HepG2 (cell line): ENCODE measurements at regions not wholly inside any gene's neighbourhood (a gene's known extent, or its start where the extent isn't known, plus 50 kb on each side); places are given as distances from the start of the nearest gene placed in this dataset.

Experiments
- ATAC-seq: fragments of 200-7000 bp; cut with Tn5 transposase; 3 replicates; pipeline ENCODE4 v1.9.1; 2020; ENCODE audit warnings: mild to moderate bottlenecking, moderate library complexity
- BruUV-seq: library from RNA; stranded (reverse); fragments of 400-500 nt; replicated peaks from 2 replicates; lab custom pipeline; 2021; lab: Mats Ljungman, UMichigan
- CTCF ChIA-PET: fragments of 300-600 bp; formaldehyde crosslinking; extraction: SDS; loops from one replicate; lab custom pipeline; 2021; ENCODE audit warnings: low total read pairs, inconsistent platforms, low intra/inter-chr PET ratio; lab: Yijun Ruan, JAX
- POLR2A ChIA-PET: fragments of 350-600 bp; sonication (Branson Sonifier 250); formaldehyde crosslinking; loops from one replicate; lab custom pipeline; 2020; ENCODE audit warnings: antibody characterized with exemption, inconsistent platforms; lab: Yijun Ruan, JAX
- DNase-seq: peaks from one replicate; pipeline ENCODE4 v3.0.0-alpha.2; 2015; ENCODE audit warnings: low spot score
- FAIRE-seq: peaks from 3 replicates; lab custom pipeline; 2011; peaks lifted over from hg19 to GRCh38; lab: Jason Lieb, UNC
- H2AFZ ChIP-seq: one replicate; pipeline ENCODE4 v1.6.1; 2011; ENCODE audit warnings: low read length, inconsistent platforms
- H3K27ac ChIP-seq: fragments of 300-600 bp; 3 replicates; pipeline ENCODE4 v1.8.0; 2011; ENCODE audit warnings: mixed run types, mild to moderate bottlenecking, mixed read lengths, low read length, inconsistent platforms; ENCODE audit not compliant: insufficient read depth; ENCODE audit errors: extremely low read length
- H3K27me3 ChIP-seq, 2 experiments: fragments of 200-600 bp in 1 of 2; 2 replicates in 1 of 2; 3 replicates in 1 of 2; pipeline versions ENCODE4 v1.6.0 to v1.8.0; 2011; ENCODE audit warnings: low read length in 2 of 2, mild to moderate bottlenecking in 2 of 2, moderate library complexity in 2 of 2, inconsistent platforms in 1 of 2; ENCODE audit not compliant: insufficient read depth in 2 of 2, control insufficient read depth in 1 of 2
- H3K36me3 ChIP-seq, 2 experiments: fragments of 200-600 bp in 1 of 2; replicated peaks in 1 of 2; 2 replicates in 1 of 2; 3 replicates in 1 of 2; pipeline versions ENCODE4 v1.5.1 to v1.8.0; 2011; ENCODE audit warnings: low read length in 2 of 2, inconsistent platforms in 1 of 2; ENCODE audit not compliant: insufficient read depth in 2 of 2, control insufficient read depth in 1 of 2
- H3K4me1 ChIP-seq: 2 replicates; pipeline ENCODE4 v1.5.1; 2012; ENCODE audit warnings: low read length, inconsistent platforms; ENCODE audit not compliant: insufficient read depth
- H3K4me2 ChIP-seq: 2 replicates; pipeline ENCODE4 v1.6.0; 2011; ENCODE audit warnings: low read depth, low read length, inconsistent platforms
- H3K4me3 ChIP-seq, 3 experiments: fragments of 200-600 bp in 1 of 3; sonication (generic), shearing (Covaris generic) in 1 of 3; replicated peaks in 1 of 3; 2 replicates each; pipeline ENCODE4 v1.5.1; 2011 to 2016; ENCODE audit warnings: low read length in 3 of 3, inconsistent platforms in 2 of 3, low read depth in 2 of 3, mild to moderate bottlenecking in 2 of 3, control low read depth in 1 of 3, mixed read lengths in 1 of 3; ENCODE audit not compliant: insufficient read depth in 1 of 3
- H3K79me2 ChIP-seq: one replicate; pipeline ENCODE4 v1.6.1; 2011; ENCODE audit warnings: low read length, inconsistent platforms; ENCODE audit not compliant: insufficient read depth
- H3K9ac ChIP-seq: 2 replicates; pipeline ENCODE4 v1.6.0; 2011; ENCODE audit warnings: mild to moderate bottlenecking, low read depth, low read length, inconsistent platforms; ENCODE audit not compliant: insufficient read depth
- H3K9me3 ChIP-seq: 2 replicates; pipeline ENCODE4 v1.5.1; 2012; ENCODE audit warnings: mild to moderate bottlenecking, low read length
- H4K20me1 ChIP-seq: 2 replicates; pipeline ENCODE4 v1.6.0; 2011; ENCODE audit warnings: inconsistent platforms, mild to moderate bottlenecking, low read length, moderate library complexity; ENCODE audit not compliant: insufficient read depth
- AGO1 ChIP-seq: fragments of 200-400 bp; formaldehyde crosslinking; IDR thresholded peaks from 2 replicates; pipeline ENCODE4 v1.6.1; 2017; ENCODE audit warnings: mild to moderate bottlenecking, low read depth, low read length, moderate library complexity; ENCODE audit not compliant: poor library complexity, severe bottlenecking
- ARID3A ChIP-seq: IDR thresholded peaks from 2 replicates; pipeline ENCODE4 v1.6.1; 2012; ENCODE audit warnings: low read depth, low read length, improper control_type of control experiment
- ATF7-NPFF ChIP-seq: sonication (generic); formaldehyde crosslinking; IDR thresholded peaks from 2 replicates; pipeline ENCODE4 v1.8.1; 2023; ENCODE audit warnings: mild to moderate bottlenecking, low read depth, missing genetic modification reagents, moderate library complexity
- HNRNPK ChIP-seq: fragments of 200-400 bp; formaldehyde crosslinking; IDR thresholded peaks from 2 replicates; pipeline ENCODE4 v1.6.1; 2018; ENCODE audit warnings: low read length, low read depth, moderate library complexity, mild to moderate bottlenecking; ENCODE audit not compliant: poor library complexity, severe bottlenecking
- LCORL ChIP-seq, 2 experiments: fragments of 450-650 bp in 1 of 2; sonication (generic) in 1 of 2; formaldehyde crosslinking in 1 of 2; IDR thresholded peaks; 2 replicates each; pipeline versions ENCODE4 v1.5.0 to v1.6.1; 2017 to 2020; ENCODE audit warnings: antibody characterized with exemption in 1 of 2, missing genetic modification reagents in 1 of 2
- MAFG ChIP-seq: sonication (generic); formaldehyde crosslinking; IDR thresholded peaks from 2 replicates; pipeline ENCODE4 v1.5.1; 2020; ENCODE audit warnings: mild to moderate bottlenecking, missing genetic modification reagents
- NCOR1 ChIP-seq: fragments of 200-600 bp; sonication (generic); IDR thresholded peaks from 2 replicates; pipeline ENCODE4 v1.7.0; 2017; ENCODE audit warnings: antibody characterized with exemption, low read length, borderline replicate concordance
- NFKB2 ChIP-seq: sonication (generic); formaldehyde crosslinking; IDR thresholded peaks from 2 replicates; pipeline ENCODE4 v1.4.0; 2020; ENCODE audit warnings: missing genetic modification reagents, borderline replicate concordance
- NFYB ChIP-seq: sonication (generic); formaldehyde crosslinking; IDR thresholded peaks from 2 replicates; pipeline ENCODE4 v1.4.0; 2020; ENCODE audit warnings: missing genetic modification reagents
- REL ChIP-seq: sonication (generic); formaldehyde crosslinking; conservative IDR thresholded peaks from 2 replicates; pipeline ENCODE4 v1.8.0; 2022; ENCODE audit warnings: mild to moderate bottlenecking, missing genetic modification reagents, moderate library complexity
- TRAFD1 ChIP-seq: sonication (generic); formaldehyde crosslinking; IDR thresholded peaks from 2 replicates; pipeline ENCODE4 v1.5.1; 2020; ENCODE audit warnings: missing genetic modification reagents, mild to moderate bottlenecking, borderline replicate concordance
- ZKSCAN5 ChIP-seq: sonication (generic); formaldehyde crosslinking; IDR thresholded peaks from 2 replicates; pipeline ENCODE4 v1.5.1; 2020; ENCODE audit warnings: mild to moderate bottlenecking, missing genetic modification reagents
- ZNF292 ChIP-seq: sonication (generic); formaldehyde crosslinking; IDR thresholded peaks from 2 replicates; pipeline ENCODE4 v1.8.1; 2022; ENCODE audit warnings: mild to moderate bottlenecking, low read depth, missing genetic modification reagents, borderline replicate concordance
- ZNF619 ChIP-seq: sonication (generic); formaldehyde crosslinking; IDR thresholded peaks from 2 replicates; pipeline ENCODE4 v1.4.0; 2020; ENCODE audit warnings: mild to moderate bottlenecking, missing genetic modification reagents
- ZNF839 ChIP-seq: sonication (generic); formaldehyde crosslinking; IDR thresholded peaks from 2 replicates; pipeline ENCODE4 v1.4.0; 2020; ENCODE audit warnings: missing genetic modification reagents, mild to moderate bottlenecking, borderline replicate concordance
- ZSCAN9 ChIP-seq: IDR thresholded peaks from 2 replicates; pipeline ENCODE4 v1.6.1; 2016; ENCODE audit warnings: borderline replicate concordance
- WGBS: methylation state at CpG from one replicate; pipeline ENCODE4 v1.1.6; 2017; ENCODE audit warnings: low lambda C conversion rate; 5-methylcytosine and 5-hydroxymethylcytosine counted together
- in situ Hi-C: cut with HindIII; loops from 2 replicates; pipeline ENCODE4 v1.10.0; 2017; ENCODE audit warnings: low pct_unique_long_range_greater_than_20kb; ENCODE audit not compliant: extremely low pct_ligation_motif_present
- intact Hi-C: fragments of 100-400 bp; cut with micrococcal nuclease; formaldehyde crosslinking; loops from one replicate; pipeline ENCODE4 v1.10.0; 2022; ENCODE audit not compliant: unreplicated experiment
- TF ChIP-seq, protein P1 (sequence below): sonication (generic); formaldehyde crosslinking; IDR thresholded peaks from 2 replicates; pipeline ENCODE4 v1.4.0; 2020; ENCODE audit warnings: missing genetic modification reagents, borderline replicate concordance

GRCh38 chr2:43142921-43143438 is 83.4 kb downstream of the ZFP36L2 start:
- intact Hi-C loops (no loop called here), in situ Hi-C loops (no loop called here)
- WGBS, result 92% methylated on average over 7 of the region's 7 CpGs
- Histone ChIP-seq H3K27me3 (no peaks in the 10 kb centered on the region), H3K9me3 (no peaks in the 10 kb centered on the region), H3K4me2 (peak overlapping the region; percentile 9; the same call in 1 of the 2 replicates), H4K20me1 (no peaks in the 10 kb centered on the region), H3K79me2 (no peaks in the 10 kb centered on the region), H3K27ac (peak overlapping the region; percentile 0), H3K4me3 (no peak overlapping the region), H3K4me1 (peaks cover 62% of the 10 kb centered on the region), H3K9ac (no peak overlapping the region), H3K36me3 (no peaks in the 10 kb centered on the region), H2AFZ (no peak overlapping the region)
- CTCF ChIA-PET, result no interaction called here
- ATAC-seq (peak; percentile 86), FAIRE-seq (no peak), DNase-seq (peak; percentile 78)
- POLR2A ChIA-PET, result interaction anchor here (0.9 to 3.2 kb wide), 3 partner anchors 79 to 84 kb away, joined by 3 to 14 read pairs (median 6); partner anchors contain the start of gene ZFP36L2
- BruUV-seq, result no TSS peak
- no peak for TF ChIP-seq AGO1
- TF ChIP-seq ZNF292 (CRISPR knock-in tag), result peak; percentile 51; the same call in 1 of the 2 replicates
- no peak for TF ChIP-seq LCORL (IDR thresholded peaks at IDR 0.05)
- TF ChIP-seq LCORL (CRISPR knock-in tag; IDR thresholded peaks at IDR 0.05), result no peak
- no peak for TF ChIP-seq REL
- TF ChIP-seq NFYB (CRISPR knock-in tag), result peak; percentile 75
- no peak for TF ChIP-seq HNRNPK
- TF ChIP-seq ZKSCAN5 (CRISPR knock-in tag), result no peak
- TF ChIP-seq ZNF619 (CRISPR knock-in tag), result no peak
- no peak for TF ChIP-seq ATF7-NPFF (CRISPR knock-in tag)
- TF ChIP-seq ZSCAN9 (CRISPR knock-in tag), result no peak
- TF ChIP-seq NFKB2 (CRISPR knock-in tag), result peak; percentile 41; the same call in 1 of the 2 replicates
- TF ChIP-seq ARID3A, result no peak
- 0 out of 2 replicates have a peak, but pooled peaks have one; percentile 24 for TF ChIP-seq ZNF839
- TF ChIP-seq MAFG, result no peak
- TF ChIP-seq, protein P1, sequence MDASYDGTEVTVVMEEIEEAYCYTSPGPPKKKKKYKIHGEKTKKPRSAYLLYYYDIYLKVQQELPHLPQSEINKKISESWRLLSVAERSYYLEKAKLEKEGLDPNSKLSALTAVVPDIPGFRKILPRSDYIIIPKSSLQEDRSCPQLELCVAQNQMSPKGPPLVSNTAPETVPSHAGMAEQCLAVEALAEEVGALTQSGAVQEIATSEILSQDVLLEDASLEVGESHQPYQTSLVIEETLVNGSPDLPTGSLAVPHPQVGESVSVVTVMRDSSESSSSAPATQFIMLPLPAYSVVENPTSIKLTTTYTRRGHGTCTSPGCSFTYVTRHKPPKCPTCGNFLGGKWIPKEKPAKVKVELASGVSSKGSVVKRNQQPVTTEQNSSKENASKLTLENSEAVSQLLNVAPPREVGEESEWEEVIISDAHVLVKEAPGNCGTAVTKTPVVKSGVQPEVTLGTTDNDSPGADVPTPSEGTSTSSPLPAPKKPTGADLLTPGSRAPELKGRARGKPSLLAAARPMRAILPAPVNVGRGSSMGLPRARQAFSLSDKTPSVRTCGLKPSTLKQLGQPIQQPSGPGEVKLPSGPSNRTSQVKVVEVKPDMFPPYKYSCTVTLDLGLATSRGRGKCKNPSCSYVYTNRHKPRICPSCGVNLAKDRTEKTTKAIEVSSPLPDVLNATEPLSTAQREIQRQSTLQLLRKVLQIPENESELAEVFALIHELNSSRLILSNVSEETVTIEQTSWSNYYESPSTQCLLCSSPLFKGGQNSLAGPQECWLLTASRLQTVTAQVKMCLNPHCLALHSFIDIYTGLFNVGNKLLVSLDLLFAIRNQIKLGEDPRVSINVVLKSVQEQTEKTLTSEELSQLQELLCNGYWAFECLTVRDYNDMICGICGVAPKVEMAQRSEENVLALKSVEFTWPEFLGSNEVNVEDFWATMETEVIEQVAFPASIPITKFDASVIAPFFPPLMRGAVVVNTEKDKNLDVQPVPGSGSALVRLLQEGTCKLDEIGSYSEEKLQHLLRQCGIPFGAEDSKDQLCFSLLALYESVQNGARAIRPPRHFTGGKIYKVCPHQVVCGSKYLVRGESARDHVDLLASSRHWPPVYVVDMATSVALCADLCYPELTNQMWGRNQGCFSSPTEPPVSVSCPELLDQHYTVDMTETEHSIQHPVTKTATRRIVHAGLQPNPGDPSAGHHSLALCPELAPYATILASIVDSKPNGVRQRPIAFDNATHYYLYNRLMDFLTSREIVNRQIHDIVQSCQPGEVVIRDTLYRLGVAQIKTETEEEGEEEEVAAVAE (CRISPR knock-in tag), result no peak
- TF ChIP-seq TRAFD1, result no peak
- TF ChIP-seq NCOR1, result no peak
